ENCODE measurements at regions not wholly inside any gene's neighbourhood (a gene's known extent, or its start where the extent isn't known, plus 50 kb on each side); places are given as distances from the start of the nearest gene placed in this dataset.

DNA sequence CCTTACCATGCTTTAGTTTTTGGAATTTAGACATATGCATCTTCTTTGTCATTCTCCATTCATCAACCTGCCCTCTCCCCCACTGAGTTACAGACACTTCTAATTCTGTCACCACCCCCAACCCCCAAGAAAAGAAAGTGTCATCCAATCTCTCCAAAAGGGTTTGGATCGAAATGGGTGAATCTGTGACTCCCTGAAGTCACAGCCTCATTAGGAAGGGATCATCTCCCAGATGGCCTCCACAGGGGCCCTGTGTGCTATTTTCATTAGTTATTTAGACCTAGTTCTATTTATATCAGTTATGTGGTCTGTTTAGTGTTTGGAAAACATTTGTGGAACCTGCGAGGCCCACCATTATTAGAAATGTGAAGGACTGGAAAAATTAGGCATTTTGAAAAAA is 191.0 kb upstream of the ATP2B1 start:
- TF ChIP-seq EZH2phosphoT487 (IDR thresholded peaks at IDR 0.05; ENCODE audit: borderline replicate concordance, low read length), result no peak
- TF ChIP-seq, protein P1, sequence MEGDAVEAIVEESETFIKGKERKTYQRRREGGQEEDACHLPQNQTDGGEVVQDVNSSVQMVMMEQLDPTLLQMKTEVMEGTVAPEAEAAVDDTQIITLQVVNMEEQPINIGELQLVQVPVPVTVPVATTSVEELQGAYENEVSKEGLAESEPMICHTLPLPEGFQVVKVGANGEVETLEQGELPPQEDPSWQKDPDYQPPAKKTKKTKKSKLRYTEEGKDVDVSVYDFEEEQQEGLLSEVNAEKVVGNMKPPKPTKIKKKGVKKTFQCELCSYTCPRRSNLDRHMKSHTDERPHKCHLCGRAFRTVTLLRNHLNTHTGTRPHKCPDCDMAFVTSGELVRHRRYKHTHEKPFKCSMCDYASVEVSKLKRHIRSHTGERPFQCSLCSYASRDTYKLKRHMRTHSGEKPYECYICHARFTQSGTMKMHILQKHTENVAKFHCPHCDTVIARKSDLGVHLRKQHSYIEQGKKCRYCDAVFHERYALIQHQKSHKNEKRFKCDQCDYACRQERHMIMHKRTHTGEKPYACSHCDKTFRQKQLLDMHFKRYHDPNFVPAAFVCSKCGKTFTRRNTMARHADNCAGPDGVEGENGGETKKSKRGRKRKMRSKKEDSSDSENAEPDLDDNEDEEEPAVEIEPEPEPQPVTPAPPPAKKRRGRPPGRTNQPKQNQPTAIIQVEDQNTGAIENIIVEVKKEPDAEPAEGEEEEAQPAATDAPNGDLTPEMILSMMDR (IDR thresholded peaks at IDR 0.05; ENCODE audit: low read depth, low read length, poor library complexity, severe bottlenecking), result no peak
